Mesendoderm (in vitro differentiated cells): ENCODE measurements at regions not wholly inside any gene's neighbourhood (a gene's known extent, or its start where the extent isn't known, plus 50 kb on each side); places are given as distances from the start of the nearest gene placed in this dataset.
"Not testable (repeated sequence)": the region's sequence is repeated elsewhere in the genome, so short reads cannot be mapped to it uniquely, and the experiment has no call there.

Source experiments
- DNase-seq: peaks from one replicate; pipeline ENCODE4 v3.0.0; 2013
- H2AK5ac ChIP-seq: 2 replicates; pipeline ENCODE4 v1.6.1; 2013; ENCODE audit warnings: low read length, inconsistent platforms
- H2BK120ac ChIP-seq: 2 replicates; pipeline ENCODE4 v1.6.1; 2013; ENCODE audit warnings: low read depth, mild to moderate bottlenecking, low read length, moderate library complexity, mixed read lengths
- H2BK15ac ChIP-seq: replicated peaks from 2 replicates; pipeline ENCODE4 v1.6.1; 2013; ENCODE audit warnings: low read depth, mild to moderate bottlenecking, moderate library complexity
- H2BK5ac ChIP-seq: 2 replicates; pipeline ENCODE4 v1.6.1; 2013; ENCODE audit warnings: low read length, inconsistent platforms
- H3K18ac ChIP-seq: 2 replicates; pipeline ENCODE4 v1.6.1; 2013; ENCODE audit warnings: mild to moderate bottlenecking, low read length, mixed read lengths
- H3K23ac ChIP-seq: one replicate; pipeline ENCODE4 v1.6.1; 2013; ENCODE audit warnings: low read length
- H3K27ac ChIP-seq: 2 replicates; pipeline ENCODE4 v1.5.1; 2013; ENCODE audit warnings: low read depth, mild to moderate bottlenecking, inconsistent platforms, low read length, moderate library complexity
- H3K27me3 ChIP-seq: 2 replicates; pipeline ENCODE4 v1.6.1; 2013; ENCODE audit warnings: low read length, control low read depth, mild to moderate bottlenecking, inconsistent platforms; ENCODE audit not compliant: insufficient read depth, poor library complexity
- H3K36me3 ChIP-seq: 2 replicates; pipeline ENCODE4 v1.6.1; 2013; ENCODE audit warnings: low read length, inconsistent platforms; ENCODE audit not compliant: control insufficient read depth, insufficient read depth
- H3K4ac ChIP-seq: one replicate; pipeline ENCODE4 v1.6.1; 2013; ENCODE audit warnings: low read depth, mild to moderate bottlenecking, low read length, moderate library complexity
- H3K4me1 ChIP-seq: 2 replicates; pipeline ENCODE4 v1.6.1; 2013; ENCODE audit warnings: low read depth, low read length, inconsistent platforms; ENCODE audit not compliant: control insufficient read depth
- H3K4me2 ChIP-seq: 2 replicates; pipeline ENCODE4 v1.6.1; 2013; ENCODE audit warnings: low read length
- H3K4me3 ChIP-seq: 2 replicates; pipeline ENCODE4 v1.5.1; 2013; ENCODE audit warnings: mild to moderate bottlenecking, low read length
- H3K56ac ChIP-seq: one replicate; pipeline ENCODE4 v1.6.1; 2013; ENCODE audit warnings: low read length
- H3K79me1 ChIP-seq: 2 replicates; pipeline ENCODE4 v1.6.1; 2013; ENCODE audit warnings: low read length, inconsistent platforms
- H3K79me2 ChIP-seq: 2 replicates; pipeline ENCODE4 v1.6.1; 2013; ENCODE audit warnings: mild to moderate bottlenecking, low read length; ENCODE audit not compliant: control insufficient read depth, insufficient read depth
- H3K9ac ChIP-seq: 2 replicates; pipeline ENCODE4 v1.6.1; 2013; ENCODE audit warnings: low read length, inconsistent platforms
- H4K5ac ChIP-seq: one replicate; pipeline ENCODE4 v1.6.1; 2013; ENCODE audit warnings: low read length
- H4K8ac ChIP-seq: one replicate; pipeline ENCODE4 v1.6.1; 2013; ENCODE audit warnings: low read depth, mild to moderate bottlenecking, control low read depth, low read length, moderate library complexity
- WGBS: extraction: QIAGEN DNeasy Blood & Tissue Kit; methylation state at CpG from one replicate; pipeline ENCODE4 v1.1.7; 2013; ENCODE audit warnings: low lambda C conversion rate, missing lambda C conversion rate; ENCODE audit not compliant: insufficient coverage; ENCODE audit errors: extremely low coverage; 5-methylcytosine and 5-hydroxymethylcytosine counted together

GRCh38 chr20:60790339-60790738 is 461.7 kb upstream of the CDH4 start:
- H4K8ac ChIP-seq, H3K4me2 ChIP-seq, H3K56ac ChIP-seq, H3K18ac ChIP-seq, H2BK15ac ChIP-seq, H3K27me3 ChIP-seq, H3K4ac ChIP-seq, DNase-seq, H3K79me2 ChIP-seq, H3K79me1 ChIP-seq, H3K36me3 ChIP-seq, H2AK5ac ChIP-seq, H2BK120ac ChIP-seq, H3K4me1 ChIP-seq, H3K9ac ChIP-seq, H2BK5ac ChIP-seq, H4K5ac ChIP-seq, H3K4me3 ChIP-seq, H3K27ac ChIP-seq, H3K23ac ChIP-seq: not testable (repeated sequence)
- no CpG with 5 or more reads among the region's 3 CpGs for whole genome bisulfite sequencing

GRCh38 chr20:60791823-60792222 is 460.2 kb upstream of the CDH4 start:
- Histone ChIP-seq H2BK120ac (no peak overlapping the region), H2AK5ac (no peak overlapping the region), H2BK15ac (no peak overlapping the region), H3K4ac (no peak overlapping the region), H3K56ac (no peak overlapping the region), H3K79me2 (no peaks in the 10 kb centered on the region), H3K4me3 (no peak overlapping the region), H3K27me3 (no peaks in the 10 kb centered on the region), H3K36me3 (no peaks in the 10 kb centered on the region), H2BK5ac (no peak overlapping the region), H3K4me2 (no peak overlapping the region), H3K4me1 (no peaks in the 10 kb centered on the region), H3K27ac (no peak overlapping the region), H3K9ac (no peak overlapping the region), H4K8ac (no peak overlapping the region), H3K18ac (no peak overlapping the region), H3K79me1 (no peaks in the 10 kb centered on the region), H3K23ac (no peak overlapping the region), H4K5ac (no peak overlapping the region)
- no CpG with 5 or more reads among the region's 1 CpG for WGBS
- no peak for DNase-seq

- Histone ChIP-seq H2BK15ac (no peak overlapping the region), H3K23ac (no peak overlapping the region), H4K5ac (no peak overlapping the region), H3K27ac (no peak overlapping the region), H3K27me3 (no peaks in the 10 kb centered on the region), H3K56ac (no peak overlapping the region), H3K4me2 (no peak overlapping the region), H4K8ac (no peak overlapping the region), H2BK5ac (no peak overlapping the region), H2AK5ac (no peak overlapping the region), H3K9ac (no peak overlapping the region), H3K4me3 (no peak overlapping the region), H3K79me1 (no peaks in the 10 kb centered on the region), H3K18ac (no peak overlapping the region), H3K79me2 (no peaks in the 10 kb centered on the region), H3K36me3 (no peaks in the 10 kb centered on the region), H2BK120ac (no peak overlapping the region), H3K4me1 (no peaks in the 10 kb centered on the region), H3K4ac (no peak overlapping the region)
- DNase-seq = no peak
- no CpG with 5 or more reads among the region's 6 CpGs for WGBS
Measured at GRCh38 chr20:60792941-60793340, 459.1 kb upstream of the CDH4 start.

- no peak overlapping the region for H2AK5ac ChIP-seq
- no peaks in the 10 kb centered on the region for H3K4me1 ChIP-seq
- no peak overlapping the region for H3K27ac ChIP-seq
- H2BK120ac ChIP-seq = no peak overlapping the region
- no peak overlapping the region for H4K8ac ChIP-seq
- no peaks in the 10 kb centered on the region for H3K79me2 ChIP-seq
- WGBS = no CpG with 5 or more reads among the region's 4 CpGs
- no peak overlapping the region for H2BK15ac ChIP-seq
- H3K23ac ChIP-seq = no peak overlapping the region
- no peak overlapping the region for H3K4me3 ChIP-seq
- H3K9ac ChIP-seq = no peak overlapping the region
- H3K27me3 ChIP-seq = no peaks in the 10 kb centered on the region
- no peak for DNase-seq
- H3K79me1 ChIP-seq = no peaks in the 10 kb centered on the region
- no peak overlapping the region for H3K4ac ChIP-seq
- no peak overlapping the region for H4K5ac ChIP-seq
- H2BK5ac ChIP-seq = no peak overlapping the region
- H3K36me3 ChIP-seq = no peaks in the 10 kb centered on the region
- no peak overlapping the region for H3K56ac ChIP-seq
- no peak overlapping the region for H3K4me2 ChIP-seq
- H3K18ac ChIP-seq = no peak overlapping the region
Measured at GRCh38 chr20:60794674-60795073, 457.4 kb upstream of the CDH4 start.

GRCh38 chr20:60795651-60796050 is 456.4 kb upstream of the CDH4 start:
- Histone ChIP-seq H3K4me1 (no peaks in the 10 kb centered on the region), H3K79me1 (no peaks in the 10 kb centered on the region)
- no CpG with 5 or more reads among the region's 1 CpG for WGBS

GRCh38 chr20:60800185-60800584 is 451.9 kb upstream of the CDH4 start:
- no peak overlapping the region for H3K4me2 ChIP-seq
- H4K8ac ChIP-seq = no peak overlapping the region
- H3K4ac ChIP-seq = no peak overlapping the region
- no peaks in the 10 kb centered on the region for H3K27me3 ChIP-seq
- no peak overlapping the region for H3K4me3 ChIP-seq
- no CpG with 5 or more reads among the region's 1 CpG for WGBS
- H2BK120ac ChIP-seq = no peak overlapping the region
- H3K18ac ChIP-seq = no peak overlapping the region
- H3K27ac ChIP-seq = no peak overlapping the region
- no peak overlapping the region for H2AK5ac ChIP-seq
- no peak for DNase-seq
- no peak overlapping the region for H2BK5ac ChIP-seq
- H3K36me3 ChIP-seq = no peaks in the 10 kb centered on the region
- H3K79me1 ChIP-seq = no peaks in the 10 kb centered on the region
- H4K5ac ChIP-seq = no peak overlapping the region
- no peak overlapping the region for H3K23ac ChIP-seq
- H3K4me1 ChIP-seq = no peaks in the 10 kb centered on the region
- no peak overlapping the region for H3K56ac ChIP-seq
- no peak overlapping the region for H2BK15ac ChIP-seq
- no peak overlapping the region for H3K9ac ChIP-seq
- H3K79me2 ChIP-seq = no peaks in the 10 kb centered on the region

More at GRCh38 chr20:60795651-60796050, 456.4 kb upstream of the CDH4 start:
- Histone ChIP-seq H3K79me2 (no peaks in the 10 kb centered on the region), H3K36me3 (no peaks in the 10 kb centered on the region), H4K5ac (no peak overlapping the region), H2BK120ac (no peak overlapping the region), H2BK15ac (no peak overlapping the region), H3K27me3 (no peaks in the 10 kb centered on the region), H2BK5ac (no peak overlapping the region), H3K56ac (no peak overlapping the region), H3K9ac (no peak overlapping the region), H3K4me3 (no peak overlapping the region), H2AK5ac (no peak overlapping the region), H3K4me2 (no peak overlapping the region), H3K18ac (no peak overlapping the region), H3K4ac (no peak overlapping the region), H3K23ac (no peak overlapping the region), H4K8ac (no peak overlapping the region), H3K27ac (no peak overlapping the region)
- no peak for DNase-seq
